Spleen (tissue), 11 donors: ENCODE measurements at regions not wholly inside any gene's neighbourhood (a gene's known extent, or its start where the extent isn't known, plus 50 kb on each side); places are given as distances from the start of the nearest gene placed in this dataset.

ENCODE experiments used
- DNase-seq: peaks from one replicate; pipeline ENCODE4 v3.0.0-alpha.2; 2020
- H3K27ac ChIP-seq, 8 donors: fragments of 200-600 bp; sonication (generic) in 7 of 8; 1 replicate in 4 of 8; 2 replicates in 4 of 8; pipeline versions ENCODE4 v1.5.0 to v1.8.0; 2016 to 2021; ENCODE audit warnings: inconsistent platforms in 4 of 8, mild to moderate bottlenecking in 4 of 8, moderate library complexity in 1 of 8
- H3K27me3 ChIP-seq, 7 donors: fragments of 200-600 bp; sonication (generic) in 6 of 7; replicated peaks in 1 of 7; 1 replicate in 4 of 7; 2 replicates in 3 of 7; pipeline versions ENCODE4 v1.5.0 to v1.8.0; 2016 to 2021; ENCODE audit warnings: inconsistent platforms in 3 of 7, mild to moderate bottlenecking in 1 of 7
- H3K36me3 ChIP-seq, 6 donors: fragments of 200-600 bp; sonication (generic) in 5 of 6; 1 replicate in 4 of 6; 2 replicates in 2 of 6; pipeline versions ENCODE4 v1.5.0 to v1.8.0; 2016 to 2021; ENCODE audit warnings: inconsistent platforms in 2 of 6
- H3K4me1 ChIP-seq, 6 donors: fragments of 200-600 bp; sonication (generic) in 5 of 6; 1 replicate in 3 of 6; 2 replicates in 3 of 6; pipeline versions ENCODE4 v1.5.0 to v1.8.0; 2016 to 2021; ENCODE audit warnings: inconsistent platforms in 3 of 6
- H3K4me3 ChIP-seq, 8 donors: fragments of 200-600 bp; sonication (generic) in 7 of 8; 1 replicate in 4 of 8; 2 replicates in 4 of 8; pipeline versions ENCODE4 v1.5.0 to v1.8.0; 2016 to 2021; ENCODE audit warnings: inconsistent platforms in 4 of 8, mild to moderate bottlenecking in 4 of 8, moderate library complexity in 2 of 8
- H3K9me3 ChIP-seq, 8 donors: fragments of 200-600 bp; sonication (generic) in 7 of 8; 1 replicate in 4 of 8; 2 replicates in 4 of 8; pipeline versions ENCODE4 v1.5.0 to v1.8.0; 2016 to 2021; ENCODE audit warnings: inconsistent platforms in 4 of 8
- POLR2A ChIP-seq, 3 donors: fragments of 450-650 bp; IDR thresholded peaks; one replicate each; pipeline ENCODE4 v1.5.1; 2017; ENCODE audit warnings: antibody characterized with exemption in 3 of 3, mild to moderate bottlenecking in 1 of 3
- POLR2AphosphoS5 ChIP-seq, 3 donors: sonication (generic); formaldehyde crosslinking; IDR thresholded peaks; one replicate each; pipeline ENCODE4 v1.5.1; 2017; ENCODE audit warnings: antibody characterized with exemption in 3 of 3
- WGBS, 5 donors: extraction: QIAGEN DNeasy Blood & Tissue Kit in 3 of 5; methylation state at CpG; one replicate each; pipeline versions ENCODE4 v1.1.5 to v1.1.7; 2013 to 2018; 5-methylcytosine and 5-hydroxymethylcytosine counted together
- intact Hi-C: fragments of 100-400 bp; cut with DNase I; formaldehyde crosslinking; loops from one replicate; pipeline ENCODE4 v1.15.0; 2023; ENCODE audit warnings: low total_unique reads
- TF ChIP-seq, protein P1 (sequence below), 11 experiments: fragments of 200-600 bp in 7 of 11; fragments of 450-650 bp in 4 of 11; sonication (generic) in 4 of 11; IDR thresholded peaks in 8 of 11; conservative IDR thresholded peaks in 3 of 11; 1 replicate in 7 of 11; 2 replicates in 4 of 11; pipeline versions ENCODE4 v1.4.0 to v1.8.0; 2016 to 2021; ENCODE audit warnings: antibody characterized with exemption in 11 of 11, inconsistent platforms in 4 of 11, mild to moderate bottlenecking in 1 of 11
- donor health status: healthy with polysubstance abuse.
- donor health status: DM: no; HTN: no; CAD: no; lungs with moderate emphysema.
- donor health status: DM: no; HTN: no; CAD: no.
- donor health status: Bipolar disorder and iron deficiency.
- donor health status: healthy.
- donor health status: DM: no; HTN: no; CAD: no.
- donor health status: DM: yes; HTN: yes; CAD: no.

DNA sequence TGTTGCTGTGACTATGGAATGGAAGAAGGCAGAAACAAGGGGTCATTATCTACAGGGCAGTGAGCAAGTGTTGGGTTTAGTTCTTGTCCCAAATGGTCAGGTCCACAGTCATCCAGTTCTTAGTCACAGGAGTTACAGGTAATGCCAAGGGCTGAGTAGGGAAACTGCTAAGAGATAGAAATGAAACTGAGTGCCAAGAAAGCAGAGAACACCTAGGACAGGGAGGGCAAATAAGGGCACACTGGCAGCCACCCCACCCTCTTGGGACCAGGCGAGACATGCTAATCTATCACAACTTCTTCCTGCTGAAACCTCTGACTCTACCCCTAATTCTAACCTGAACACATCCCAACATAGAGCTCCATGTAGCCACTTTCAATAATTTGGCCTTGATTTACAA, 103.2 kb downstream of the KLF4 start:
- Histone ChIP-seq H3K36me3 (no peaks in the 10 kb centered on the region), H3K27ac (no peak overlapping the region), H3K9me3 (no peaks in the 10 kb centered on the region), H3K27me3 (peaks cover 0 to 6% (median 0%) of the 10 kb centered on the region in 7 donors), H3K4me1 (no peaks in the 10 kb centered on the region), H3K4me3 (no peak overlapping the region)
- intact Hi-C loops = no loop called here
- no peak for DNase-seq
- WGBS, 5 donors = 72 to 94% (median 88%) methylated on average over 1 of the region's 1 CpG
- TF ChIP-seq POLR2A (IDR thresholded peaks at IDR 0.05) (no peak), POLR2AphosphoS5 (IDR thresholded peaks at IDR 0.05) (no peak)
- TF ChIP-seq, protein P1, sequence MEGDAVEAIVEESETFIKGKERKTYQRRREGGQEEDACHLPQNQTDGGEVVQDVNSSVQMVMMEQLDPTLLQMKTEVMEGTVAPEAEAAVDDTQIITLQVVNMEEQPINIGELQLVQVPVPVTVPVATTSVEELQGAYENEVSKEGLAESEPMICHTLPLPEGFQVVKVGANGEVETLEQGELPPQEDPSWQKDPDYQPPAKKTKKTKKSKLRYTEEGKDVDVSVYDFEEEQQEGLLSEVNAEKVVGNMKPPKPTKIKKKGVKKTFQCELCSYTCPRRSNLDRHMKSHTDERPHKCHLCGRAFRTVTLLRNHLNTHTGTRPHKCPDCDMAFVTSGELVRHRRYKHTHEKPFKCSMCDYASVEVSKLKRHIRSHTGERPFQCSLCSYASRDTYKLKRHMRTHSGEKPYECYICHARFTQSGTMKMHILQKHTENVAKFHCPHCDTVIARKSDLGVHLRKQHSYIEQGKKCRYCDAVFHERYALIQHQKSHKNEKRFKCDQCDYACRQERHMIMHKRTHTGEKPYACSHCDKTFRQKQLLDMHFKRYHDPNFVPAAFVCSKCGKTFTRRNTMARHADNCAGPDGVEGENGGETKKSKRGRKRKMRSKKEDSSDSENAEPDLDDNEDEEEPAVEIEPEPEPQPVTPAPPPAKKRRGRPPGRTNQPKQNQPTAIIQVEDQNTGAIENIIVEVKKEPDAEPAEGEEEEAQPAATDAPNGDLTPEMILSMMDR (IDR thresholded peaks at IDR 0.05 in 8 of 11, conservative IDR thresholded peaks at IDR 0.05 in 3 of 11) = no peak
